DND-41 (cell line): ENCODE measurements at regions not wholly inside any gene's neighbourhood (a gene's known extent, or its start where the extent isn't known, plus 50 kb on each side); places are given as distances from the start of the nearest gene placed in this dataset.
A peak's percentile ranks its signal among the peaks of the same experiment; 100 is the strongest.

Experiments
- ATAC-seq: fragments of 200-7000 bp; cut with Tn5 transposase; 3 replicates; pipeline ENCODE4 v1.9.1; 2021; ENCODE audit warnings: low read depth; ENCODE audit not compliant: insufficient read depth
- DNase-seq: peaks from one replicate; pipeline ENCODE4 v3.0.0-alpha.2; 2020
- H2AFZ ChIP-seq: 2 replicates; pipeline ENCODE4 v1.6.0; 2012; ENCODE audit warnings: low read depth, low read length
- H3K27ac ChIP-seq: 2 replicates; pipeline ENCODE4 v1.5.1; 2012; ENCODE audit warnings: low read length, inconsistent platforms
- H3K27me3 ChIP-seq: fragments of 200-600 bp; sonication (generic); 2 replicates; pipeline ENCODE4 v1.6.0; 2012; ENCODE audit warnings: low read length, mild to moderate bottlenecking, inconsistent platforms; ENCODE audit not compliant: insufficient read depth, poor library complexity
- H3K36me3 ChIP-seq: 2 replicates; pipeline ENCODE4 v1.5.1; 2012; ENCODE audit warnings: low read length, inconsistent platforms; ENCODE audit not compliant: insufficient read depth
- H3K4me1 ChIP-seq: 2 replicates; pipeline ENCODE4 v1.5.1; 2012; ENCODE audit warnings: mild to moderate bottlenecking, low read length; ENCODE audit not compliant: insufficient read depth
- H3K4me2 ChIP-seq: 2 replicates; pipeline ENCODE4 v1.6.0; 2012; ENCODE audit warnings: mild to moderate bottlenecking, moderate library complexity, low read length, inconsistent platforms; ENCODE audit not compliant: insufficient read depth
- H3K4me3 ChIP-seq, 2 experiments: fragments of 200-600 bp in 1 of 2; shearing (Covaris generic) in 1 of 2; 2 replicates each; pipeline ENCODE4 v1.5.1; 2012 to 2016; ENCODE audit warnings: inconsistent platforms in 2 of 2, low read length in 2 of 2, mild to moderate bottlenecking in 2 of 2, low read depth in 1 of 2, moderate library complexity in 1 of 2
- H3K79me2 ChIP-seq: 2 replicates; pipeline ENCODE4 v1.6.0; 2012; ENCODE audit warnings: low read length, inconsistent platforms; ENCODE audit not compliant: insufficient read depth
- H3K9ac ChIP-seq: 2 replicates; pipeline ENCODE4 v1.6.0; 2012; ENCODE audit warnings: low read depth, mild to moderate bottlenecking, inconsistent platforms, low read length, moderate library complexity
- H3K9me3 ChIP-seq: 2 replicates; pipeline ENCODE4 v1.5.1; 2012; ENCODE audit warnings: low read length, moderate library complexity, mild to moderate bottlenecking, inconsistent platforms; ENCODE audit not compliant: insufficient read depth, severe bottlenecking
- H4K20me1 ChIP-seq: 2 replicates; pipeline ENCODE4 v1.6.0; 2012; ENCODE audit warnings: low read length; ENCODE audit not compliant: insufficient read depth
- CTCF ChIP-seq: IDR thresholded peaks from 2 replicates; pipeline ENCODE4 v1.5.1; 2012; ENCODE audit warnings: borderline replicate concordance, low read length, moderate library complexity, mild to moderate bottlenecking; ENCODE audit not compliant: poor library complexity, severe bottlenecking; ENCODE audit errors: extremely low read depth
- EZH2 ChIP-seq: IDR thresholded peaks from 3 replicates; pipeline ENCODE4 v1.6.1; 2012; ENCODE audit warnings: borderline replicate concordance, low read depth, mild to moderate bottlenecking, moderate library complexity, low read length, inconsistent platforms; ENCODE audit not compliant: severe bottlenecking

GRCh38 chr17:63102034-63102433 is 136.0 kb downstream of the TANC2 start:
- no peaks in the 10 kb centered on the region for H3K4me1 ChIP-seq
- no peaks in the 10 kb centered on the region for H3K79me2 ChIP-seq
- no peak overlapping the region for H3K27ac ChIP-seq
- H3K9ac ChIP-seq, result no peak overlapping the region
- no peak overlapping the region for H2AFZ ChIP-seq
- H3K4me3 ChIP-seq, result no peak overlapping the region
- no peaks in the 10 kb centered on the region for H3K9me3 ChIP-seq
- no peak overlapping the region for H3K4me2 ChIP-seq
- no peaks in the 10 kb centered on the region for H4K20me1 ChIP-seq
- TF ChIP-seq EZH2 (no peak), CTCF (no peak)
- H3K36me3 ChIP-seq, result no peaks in the 10 kb centered on the region
- no peak for ATAC-seq
- no peaks in the 10 kb centered on the region for H3K27me3 ChIP-seq
- no peak for DNase-seq

GRCh38 chr17:63106050-63106449 is 140.0 kb downstream of the TANC2 start:
- no peaks in the 10 kb centered on the region for H3K79me2 ChIP-seq
- no peaks in the 10 kb centered on the region for H3K36me3 ChIP-seq
- no peaks in the 10 kb centered on the region for H3K4me1 ChIP-seq
- H4K20me1 ChIP-seq, result no peaks in the 10 kb centered on the region
- no peak overlapping the region for H3K9ac ChIP-seq
- ATAC-seq (no peak), DNase-seq (no peak)
- no peak overlapping the region for H2AFZ ChIP-seq
- no peaks in the 10 kb centered on the region for H3K27me3 ChIP-seq
- no peak overlapping the region for H3K4me3 ChIP-seq
- no peaks in the 10 kb centered on the region for H3K9me3 ChIP-seq
- no peak overlapping the region for H3K4me2 ChIP-seq
- no peak overlapping the region for H3K27ac ChIP-seq
- no peak for TF ChIP-seq EZH2
- no peak for TF ChIP-seq CTCF

GRCh38 chr17:63109661-63110060 is 143.6 kb downstream of the TANC2 start:
- TF ChIP-seq CTCF, result no peak
- TF ChIP-seq EZH2, result no peak
- Histone ChIP-seq H3K27me3 (no peaks in the 10 kb centered on the region), H3K79me2 (no peaks in the 10 kb centered on the region)

GRCh38 chr17:63113167-63113566 is 147.1 kb downstream of the TANC2 start:
- no peaks in the 10 kb centered on the region for H3K79me2 ChIP-seq
- H3K4me2 ChIP-seq, result no peak overlapping the region
- no peaks in the 10 kb centered on the region for H3K36me3 ChIP-seq
- H3K27me3 ChIP-seq, result no peaks in the 10 kb centered on the region
- no peaks in the 10 kb centered on the region for H4K20me1 ChIP-seq
- peak; percentile 35 for TF ChIP-seq CTCF
- TF ChIP-seq EZH2, result no peak
- H3K4me1 ChIP-seq, result no peaks in the 10 kb centered on the region
- no peak overlapping the region for H3K4me3 ChIP-seq
- H3K27ac ChIP-seq, result no peak overlapping the region
- DNase-seq (no peak), ATAC-seq (no peak)
- H3K9ac ChIP-seq, result no peak overlapping the region
- no peaks in the 10 kb centered on the region for H3K9me3 ChIP-seq
- no peak overlapping the region for H2AFZ ChIP-seq

More at GRCh38 chr17:63109661-63110060, 143.6 kb downstream of the TANC2 start:
- no peaks in the 10 kb centered on the region for H4K20me1 ChIP-seq
- H3K9ac ChIP-seq, result no peak overlapping the region
- H3K4me3 ChIP-seq, result no peak overlapping the region
- no peak overlapping the region for H3K27ac ChIP-seq
- ATAC-seq (no peak), DNase-seq (no peak)
- H3K9me3 ChIP-seq, result no peaks in the 10 kb centered on the region
- H3K36me3 ChIP-seq, result no peaks in the 10 kb centered on the region
- H3K4me1 ChIP-seq, result no peaks in the 10 kb centered on the region
- H2AFZ ChIP-seq, result no peak overlapping the region
- no peak overlapping the region for H3K4me2 ChIP-seq
